ENCODE measurements at regions not wholly inside any gene's neighbourhood (a gene's known extent, or its start where the extent isn't known, plus 50 kb on each side); places are given as distances from the start of the nearest gene placed in this dataset.

GRCh38 chr17:64787255-64787920 lies 125.3 kb upstream of the SMURF2 start:
- intact Hi-C loops (cut with DNase I; ENCODE audit: low total_unique reads), result no loop called here
- Histone ChIP-seq H3K36me3 (ENCODE audit: low read depth, missing control alignments) (no peaks in the 10 kb centered on the region), H3K4me3 (no peak overlapping the region), H3K9me3 (no peaks in the 10 kb centered on the region), H3K4me1 (no peaks in the 10 kb centered on the region), H3K27ac (no peak overlapping the region), H3K27me3 (no peaks in the 10 kb centered on the region)
- DNase-seq, result no peak
- TF ChIP-seq CTCF (IDR thresholded peaks at IDR 0.05), result no peak
- no peak for TF ChIP-seq POLR2A (IDR thresholded peaks at IDR 0.05)
- WGBS, 2 donors, result 84 to 94% methylated on average over 11 of the region's 11 CpGs

GRCh38 chr17:64786337-64786736 lies 124.2 kb upstream of the SMURF2 start:
- no peaks in the 10 kb centered on the region for H3K27me3 ChIP-seq
- H3K4me3 ChIP-seq, result no peak overlapping the region
- TF ChIP-seq CTCF (IDR thresholded peaks at IDR 0.05), result no peak
- TF ChIP-seq POLR2A (IDR thresholded peaks at IDR 0.05), result no peak
- H3K9me3 ChIP-seq, result no peaks in the 10 kb centered on the region
- no peak overlapping the region for H3K27ac ChIP-seq
- 95% methylated on average over 8 to 12 of the region's 12 CpGs for WGBS, 2 donors
- intact Hi-C loops (cut with DNase I; ENCODE audit: low total_unique reads), result no loop called here
- no peaks in the 10 kb centered on the region for H3K36me3 ChIP-seq (ENCODE audit: low read depth, missing control alignments)
- DNase-seq, result no peak
- H3K4me1 ChIP-seq, result no peaks in the 10 kb centered on the region

GRCh38 chr17:64785011-64785421 lies 122.9 kb upstream of the SMURF2 start:
- intact Hi-C loops (cut with DNase I; ENCODE audit: low total_unique reads), result no loop called here

GRCh38 chr17:64784353-64785010 lies 122.4 kb upstream of the SMURF2 start:
- no peak for DNase-seq
- no peaks in the 10 kb centered on the region for H3K9me3 ChIP-seq
- WGBS, 2 donors, result 91 to 97% methylated on average over 16 of the region's 16 CpGs
- intact Hi-C loops (cut with DNase I; ENCODE audit: low total_unique reads), result no loop called here
- no peaks in the 10 kb centered on the region for H3K27me3 ChIP-seq
- H3K36me3 ChIP-seq (ENCODE audit: low read depth, missing control alignments), result no peaks in the 10 kb centered on the region
- TF ChIP-seq CTCF (IDR thresholded peaks at IDR 0.05) (no peak), POLR2A (IDR thresholded peaks at IDR 0.05) (no peak)
- peaks cover 5% of the 10 kb centered on the region for H3K4me1 ChIP-seq
- H3K4me3 ChIP-seq, result no peak overlapping the region
- no peak overlapping the region for H3K27ac ChIP-seq

More at GRCh38 chr17:64785011-64785421, 122.9 kb upstream of the SMURF2 start:
- H3K9me3 ChIP-seq, result no peaks in the 10 kb centered on the region
- H3K4me1 ChIP-seq, result peaks cover 4% of the 10 kb centered on the region
- H3K36me3 ChIP-seq (ENCODE audit: low read depth, missing control alignments), result no peaks in the 10 kb centered on the region
- H3K4me3 ChIP-seq, result no peak overlapping the region
- TF ChIP-seq POLR2A (IDR thresholded peaks at IDR 0.05) (no peak), CTCF (IDR thresholded peaks at IDR 0.05) (no peak)
- 81 to 83% methylated on average over 2 to 10 of the region's 10 CpGs for WGBS, 2 donors
- H3K27ac ChIP-seq, result no peak overlapping the region
- H3K27me3 ChIP-seq, result no peaks in the 10 kb centered on the region
- no peak for DNase-seq

Data from testis (tissue), 2 donors.